Suppressor macrophage (primary cell): ENCODE measurements at regions not wholly inside any gene's neighbourhood (a gene's known extent, or its start where the extent isn't known, plus 50 kb on each side); places are given as distances from the start of the nearest gene placed in this dataset.

Experiments used
- DNase-seq, 4 experiments: peaks; one replicate each; pipeline ENCODE4 v3.0.0-alpha.2; 2020 to 2022

- DNase-seq: no peak
These were observed 405.3 kb upstream of the GALNT5 start for GRCh38 chr2:156852210-156852609.

- DNase-seq: no peak
These were observed 404.8 kb upstream of the GALNT5 start for GRCh38 chr2:156852681-156853080.

- no peak for DNase-seq
These were observed 393.2 kb upstream of the GALNT5 start for GRCh38 chr2:156864325-156864724.

GRCh38 chr2:156864753-156865152 lies 392.8 kb upstream of the GALNT5 start:
- DNase-seq: no peak

GRCh38 chr2:156867201-156867600 lies 390.3 kb upstream of the GALNT5 start:
- no peak for DNase-seq

- DNase-seq: no peak
These were observed 382.8 kb upstream of the GALNT5 start for GRCh38 chr2:156874707-156875106.

- no peak for DNase-seq
These were observed 373.7 kb upstream of the GALNT5 start for GRCh38 chr2:156883804-156884203.

- no peak for DNase-seq
These were observed 373.3 kb upstream of the GALNT5 start for GRCh38 chr2:156884216-156884615.

- DNase-seq: no peak
These were observed 366.9 kb upstream of the GALNT5 start for GRCh38 chr2:156890529-156891148.

- no peak for DNase-seq
These were observed 365.9 kb upstream of the GALNT5 start for GRCh38 chr2:156891609-156892008.

- DNase-seq: peak in 3 of 4 experiments; percentile 6 to 20 (median 14)
These were observed 364.8 kb upstream of the GALNT5 start for GRCh38 chr2:156892467-156893281.

GRCh38 chr2:156896294-156896693 lies 361.2 kb upstream of the GALNT5 start:
- no peak for DNase-seq

- DNase-seq: no peak
These were observed 360.0 kb upstream of the GALNT5 start for GRCh38 chr2:156897548-156897947.

- no peak for DNase-seq
These were observed 356.0 kb upstream of the GALNT5 start for GRCh38 chr2:156901373-156902031.

- no peak for DNase-seq
These were observed 354.2 kb upstream of the GALNT5 start for GRCh38 chr2:156903335-156903734.

- DNase-seq: no peak
These were observed 349.7 kb upstream of the GALNT5 start for GRCh38 chr2:156907806-156908205.

- DNase-seq: no peak
These were observed 348.7 kb upstream of the GALNT5 start for GRCh38 chr2:156908825-156909224.

- no peak for DNase-seq
These were observed 347.5 kb upstream of the GALNT5 start for GRCh38 chr2:156909983-156910382.

- no peak for DNase-seq
These were observed 342.2 kb upstream of the GALNT5 start for GRCh38 chr2:156915332-156915731.

- no peak for DNase-seq
These were observed 339.1 kb upstream of the GALNT5 start for GRCh38 chr2:156918410-156918809.

- no peak for DNase-seq
These were observed 327.1 kb upstream of the GALNT5 start for GRCh38 chr2:156930423-156930822.

GRCh38 chr2:156933645-156934225 lies 323.8 kb upstream of the GALNT5 start:
- DNase-seq: no peak

- DNase-seq: no peak
These were observed 321.9 kb upstream of the GALNT5 start for GRCh38 chr2:156935616-156936015.
